ENCODE measurements at regions not wholly inside any gene's neighbourhood (a gene's known extent, or its start where the extent isn't known, plus 50 kb on each side); places are given as distances from the start of the nearest gene placed in this dataset.

GRCh38 chr7:25600262-25600920 lies 372.1 kb upstream of the NPVF start:
- TF ChIP-seq SP1 (IDR thresholded peaks at IDR 0.05; ENCODE audit: low read depth) (no peak), ATF3 (IDR thresholded peaks at IDR 0.05) (no peak), RAD21 (IDR thresholded peaks at IDR 0.05; ENCODE audit: low read depth) (no peak), EGR1 (IDR thresholded peaks at IDR 0.05; ENCODE audit: low read depth) (no peak), SRF (IDR thresholded peaks at IDR 0.05; ENCODE audit: low read depth) (no peak), YY1 (IDR thresholded peaks at IDR 0.05; ENCODE audit: extremely low read depth, insufficient replicate concordance, low read depth, low read length) (no peak), TCF7L2 (IDR thresholded peaks at IDR 0.05; ENCODE audit: borderline replicate concordance, extremely low read depth, insufficient read depth, insufficient read length) (no peak), ZBTB33 (IDR thresholded peaks at IDR 0.05; ENCODE audit: extremely low read depth, insufficient replicate concordance, low read length) (no peak), FOSL1 (IDR thresholded peaks at IDR 0.05; ENCODE audit: low read depth) (no peak), CEBPB (IDR thresholded peaks at IDR 0.05; ENCODE audit: low read depth) (no peak), POLR2A (IDR thresholded peaks at IDR 0.05; ENCODE audit: borderline replicate concordance, extremely low read depth, insufficient read depth, insufficient read length) (no peak), SIN3A (IDR thresholded peaks at IDR 0.05; ENCODE audit: low read depth) (no peak), REST (IDR thresholded peaks at IDR 0.05; ENCODE audit: low read depth) (no peak), ZFX (IDR thresholded peaks at IDR 0.05) (no peak), CTCF (IDR thresholded peaks at IDR 0.05 in 2 of 3, conservative IDR thresholded peaks at IDR 0.05 in 1 of 3; ENCODE audit: borderline replicate concordance in 1 of 3, insufficient read depth in 1 of 3, low read depth in 2 of 3, low read length in 2 of 3) (no peak)
- ChIA-PET POLR2A (no interaction called here), CTCF (no interaction called here), RAD21 (ENCODE audit: low non-redundant PET in 1 of 2, low total read pairs in 2 of 2, uncharacterized antibody in 2 of 2, unreplicated experiment in 2 of 2) (no interaction called here)
- Histone ChIP-seq H3K27me3 (ENCODE audit: insufficient read depth, low read length) (peaks cover 14% of the 10 kb centered on the region), H3K9me3 (ENCODE audit: control insufficient read depth in 1 of 2, insufficient read depth in 1 of 2, low read depth in 1 of 2, low read length in 2 of 2) (no peaks in the 10 kb centered on the region), H2AFZ (ENCODE audit: low read depth, low read length, poor library complexity, severe bottlenecking) (no peak overlapping the region), H3K4me3 (replicated peaks in 1 of 2; ENCODE audit: low read depth in 1 of 2, low read length in 2 of 2) (no peak overlapping the region), H3K9ac (ENCODE audit: low read length) (no peak overlapping the region), H3K4me2 (ENCODE audit: low read length) (no peak overlapping the region), H3K9me2 (ENCODE audit: insufficient read depth) (no peaks in the 10 kb centered on the region), H3K27ac (ENCODE audit: low read depth, low read length) (no peak overlapping the region), H4K20me1 (ENCODE audit: insufficient read depth) (no peaks in the 10 kb centered on the region), H3K4me1 (ENCODE audit: control insufficient read depth in 1 of 2, insufficient read depth in 2 of 2, low read length in 2 of 2) (no peaks in the 10 kb centered on the region), H3K36me3 (ENCODE audit: control insufficient read depth in 1 of 2, insufficient read depth in 2 of 2, low read length in 2 of 2) (no peaks in the 10 kb centered on the region), H3K79me2 (ENCODE audit: insufficient read depth, low read length) (no peaks in the 10 kb centered on the region)
- DNase-seq (ENCODE audit: low read depth, low spot score) (no peak), ATAC-seq (no peak)
- BruUV-seq (replicated peaks) = no TSS peak
- intact Hi-C loops (cut with micrococcal nuclease) = no loop called here

Data from HCT116 (cell line).